ENCODE measurements at regions not wholly inside any gene's neighbourhood (a gene's known extent, or its start where the extent isn't known, plus 50 kb on each side); places are given as distances from the start of the nearest gene placed in this dataset.
A peak's percentile ranks its signal among the peaks of the same experiment; 100 is the strongest.

GRCh38 chr3:674116-674515 lies 418.7 kb upstream of the CNTN6 start:
- no peak for DNase-seq
- H3K27me3 ChIP-seq: no peaks in the 10 kb centered on the region
- no peak for ATAC-seq
- no peaks in the 10 kb centered on the region for H3K36me3 ChIP-seq
- TF ChIP-seq CTCF (IDR thresholded peaks at IDR 0.05): no peak
- intact Hi-C loops (cut with DNase I): no loop called here
- H3K4me1 ChIP-seq: no peaks in the 10 kb centered on the region
- 45 to 65% methylated on average over 2 of the region's 2 CpGs for WGBS, 2 donors
- no peak for FAIRE-seq
- no peak overlapping the region for H3K27ac ChIP-seq
- H3K9me3 ChIP-seq: no peaks in the 10 kb centered on the region
- no peak overlapping the region for H3K4me3 ChIP-seq

DNA sequence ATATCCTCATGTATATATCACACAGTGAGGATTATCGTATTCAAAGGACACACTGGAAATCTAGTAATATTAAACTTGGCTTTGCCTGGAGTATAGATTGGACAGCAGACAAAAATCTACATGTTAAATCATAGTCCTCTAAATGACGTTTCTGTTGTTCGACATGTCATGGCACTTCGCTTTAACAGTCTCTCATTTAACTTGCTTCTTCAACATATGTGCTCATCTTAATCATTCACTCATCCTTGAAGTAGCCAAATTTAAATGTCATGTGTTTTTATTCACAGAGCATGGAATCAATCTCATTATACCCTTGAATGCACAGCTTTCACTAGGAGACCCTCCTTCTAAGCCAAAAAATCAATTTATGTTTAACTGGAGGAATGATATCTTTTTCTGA lies 417.0 kb upstream of the CNTN6 start:
- intact Hi-C loops (cut with DNase I): no loop called here
- no peaks in the 10 kb centered on the region for H3K36me3 ChIP-seq
- FAIRE-seq: no peak
- no peaks in the 10 kb centered on the region for H3K27me3 ChIP-seq
- no peaks in the 10 kb centered on the region for H3K9me3 ChIP-seq
- H3K4me3 ChIP-seq: no peak overlapping the region
- H3K27ac ChIP-seq: no peak overlapping the region
- no peak for ATAC-seq
- 53 to 74% methylated on average over 4 of the region's 4 CpGs for WGBS, 2 donors
- no peak for DNase-seq
- no peaks in the 10 kb centered on the region for H3K4me1 ChIP-seq
- no peak for TF ChIP-seq CTCF (IDR thresholded peaks at IDR 0.05)

DNA sequence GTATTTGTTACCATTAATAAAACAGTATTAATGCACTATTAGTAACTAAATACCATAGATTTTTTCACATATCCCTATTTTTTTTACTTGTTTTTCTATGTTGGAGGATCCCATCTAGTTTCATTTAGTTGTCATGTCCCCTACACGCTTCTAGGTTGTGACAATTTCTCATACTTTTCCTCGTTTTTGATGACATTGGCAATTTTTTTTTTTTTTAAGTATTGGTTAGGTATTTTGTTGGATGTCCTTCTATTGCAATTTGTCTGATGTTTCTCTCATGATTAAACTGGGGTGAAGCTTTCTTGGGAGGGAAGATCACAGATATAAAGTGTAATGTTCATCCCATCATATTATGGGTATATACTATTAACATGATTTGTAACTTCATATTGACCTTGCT lies 409.1 kb upstream of the CNTN6 start:
- no peak for FAIRE-seq

GRCh38 chr3:690770-691169 lies 402.1 kb upstream of the CNTN6 start:
- no peak for ATAC-seq
- intact Hi-C loops (cut with DNase I): no loop called here
- H3K27ac ChIP-seq: no peak overlapping the region
- 50 to 77% methylated on average over 4 of the region's 4 CpGs for WGBS, 2 donors
- DNase-seq: peak in 1 of 6 donors; percentile 17
- H3K4me3 ChIP-seq: no peak overlapping the region
- no peaks in the 10 kb centered on the region for H3K36me3 ChIP-seq
- no peaks in the 10 kb centered on the region for H3K4me1 ChIP-seq
- H3K27me3 ChIP-seq: no peaks in the 10 kb centered on the region
- no peak for FAIRE-seq
- H3K9me3 ChIP-seq: no peaks in the 10 kb centered on the region
- TF ChIP-seq CTCF (IDR thresholded peaks at IDR 0.05): no peak

More for the DNA sequence above, 409.1 kb upstream of the CNTN6 start:
- ATAC-seq: no peak
- no peaks in the 10 kb centered on the region for H3K36me3 ChIP-seq
- TF ChIP-seq CTCF (IDR thresholded peaks at IDR 0.05): no peak
- no peaks in the 10 kb centered on the region for H3K9me3 ChIP-seq
- DNase-seq: no peak
- intact Hi-C loops (cut with DNase I): no loop called here
- no peak overlapping the region for H3K27ac ChIP-seq
- H3K4me3 ChIP-seq: no peak overlapping the region
- H3K4me1 ChIP-seq: no peaks in the 10 kb centered on the region
- no peaks in the 10 kb centered on the region for H3K27me3 ChIP-seq
- WGBS, 2 donors: 36 to 39% methylated on average over 2 of the region's 2 CpGs

GRCh38 chr3:700514-700913 lies 392.3 kb upstream of the CNTN6 start:
- no peaks in the 10 kb centered on the region for H3K36me3 ChIP-seq
- no peaks in the 10 kb centered on the region for H3K9me3 ChIP-seq
- no peak overlapping the region for H3K4me3 ChIP-seq
- no peak for DNase-seq
- no peaks in the 10 kb centered on the region for H3K4me1 ChIP-seq
- ATAC-seq: no peak
- 77 to 90% methylated on average over 2 of the region's 2 CpGs for WGBS, 2 donors
- no peak for TF ChIP-seq CTCF (IDR thresholded peaks at IDR 0.05)
- intact Hi-C loops (cut with DNase I): no loop called here
- H3K27ac ChIP-seq: no peak overlapping the region
- no peaks in the 10 kb centered on the region for H3K27me3 ChIP-seq
- no peak for FAIRE-seq

All from pancreas (tissue), 10 donors.